Astrocyte (in vitro differentiated cells and primary cell): ENCODE measurements at regions not wholly inside any gene's neighbourhood (a gene's known extent, or its start where the extent isn't known, plus 50 kb on each side); places are given as distances from the start of the nearest gene placed in this dataset.

Source experiments
- DNase-seq: peaks from one replicate; pipeline ENCODE4 v3.0.0-alpha.2; 2010; ENCODE audit warnings: low read depth
- FAIRE-seq: peaks from 2 replicates; lab custom pipeline; 2011; peaks lifted over from hg19 to GRCh38; lab: Jason Lieb, UNC
- H2AFZ ChIP-seq: 2 replicates; pipeline ENCODE4 v1.6.0; 2012; ENCODE audit warnings: low read depth, low read length, inconsistent platforms
- H3K27ac ChIP-seq: 2 replicates; pipeline ENCODE4 v1.5.1; 2011; ENCODE audit warnings: low read depth, low read length, inconsistent platforms
- H3K27me3 ChIP-seq: 2 replicates; pipeline ENCODE4 v1.6.0; 2011; ENCODE audit warnings: low read length, inconsistent platforms; ENCODE audit not compliant: insufficient read depth
- H3K36me3 ChIP-seq: 2 replicates; pipeline ENCODE4 v1.5.1; 2011; ENCODE audit warnings: low read length, inconsistent platforms; ENCODE audit not compliant: insufficient read depth
- H3K4me1 ChIP-seq: 2 replicates; pipeline ENCODE4 v1.5.1; 2011; ENCODE audit warnings: low read length, inconsistent platforms; ENCODE audit not compliant: insufficient read depth
- H3K4me2 ChIP-seq: 2 replicates; pipeline ENCODE4 v1.6.0; 2012; ENCODE audit warnings: low read length, inconsistent platforms
- H3K4me3 ChIP-seq: 2 replicates; pipeline ENCODE4 v1.5.1; 2011; ENCODE audit warnings: low read depth, mild to moderate bottlenecking, low read length, inconsistent platforms; ENCODE audit not compliant: insufficient read depth
- H3K79me2 ChIP-seq: 2 replicates; pipeline ENCODE4 v1.6.0; 2012; ENCODE audit warnings: mild to moderate bottlenecking, low read length, inconsistent platforms; ENCODE audit not compliant: insufficient read depth
- H3K9ac ChIP-seq: 2 replicates; pipeline ENCODE4 v1.6.0; 2012; ENCODE audit warnings: mild to moderate bottlenecking, low read length, inconsistent platforms
- H3K9me3 ChIP-seq: 2 replicates; pipeline ENCODE4 v1.5.1; 2012; ENCODE audit warnings: low read depth, mild to moderate bottlenecking, low read length, inconsistent platforms; ENCODE audit not compliant: insufficient read depth
- H4K20me1 ChIP-seq: 2 replicates; pipeline ENCODE4 v1.6.0; 2012; ENCODE audit warnings: low read length, inconsistent platforms; ENCODE audit not compliant: insufficient read depth
- H3K27ac Mint-ChIP-seq: one replicate; pipeline ENCODE4 v1.8.0; 2021; ENCODE audit warnings: mild to moderate bottlenecking, mixed read lengths; ENCODE audit not compliant: unreplicated experiment
- H3K27me3 Mint-ChIP-seq: one replicate; pipeline ENCODE4 v1.8.0; 2021; ENCODE audit warnings: low read depth, mixed read lengths; ENCODE audit not compliant: unreplicated experiment
- H3K36me3 Mint-ChIP-seq: one replicate; pipeline ENCODE4 v1.8.0; 2021; ENCODE audit warnings: low read depth, mixed read lengths; ENCODE audit not compliant: unreplicated experiment
- H3K4me1 Mint-ChIP-seq: one replicate; pipeline ENCODE4 v1.8.0; 2021; ENCODE audit warnings: low read depth, mixed read lengths; ENCODE audit not compliant: unreplicated experiment
- H3K4me3 Mint-ChIP-seq: one replicate; pipeline ENCODE4 v1.8.0; 2021; ENCODE audit warnings: mild to moderate bottlenecking, moderate library complexity, mixed read lengths; ENCODE audit not compliant: unreplicated experiment
- H3K9me3 Mint-ChIP-seq: one replicate; pipeline ENCODE4 v1.8.0; 2021; ENCODE audit warnings: mild to moderate bottlenecking, mixed read lengths; ENCODE audit not compliant: unreplicated experiment
- CTCF ChIP-seq: IDR thresholded peaks from 2 replicates; pipeline ENCODE4 v1.5.1; 2011; ENCODE audit warnings: low read depth, mild to moderate bottlenecking, inconsistent platforms, low read length, moderate library complexity; ENCODE audit not compliant: insufficient read depth
- EZH2 ChIP-seq: IDR thresholded peaks from 2 replicates; pipeline ENCODE4 v1.6.1; 2012; ENCODE audit warnings: mild to moderate bottlenecking, low read length, inconsistent platforms; ENCODE audit not compliant: insufficient read depth

GRCh38 chr13:48839171-48839570 is 136.5 kb upstream of the FNDC3A start:
- H3K27ac ChIP-seq = no peak overlapping the region
- Mint-ChIP-seq H3K4me1 (no peaks in the 10 kb centered on the region), H3K27me3 (no peaks in the 10 kb centered on the region), H3K36me3 (no peaks in the 10 kb centered on the region), H3K9me3 (peaks cover 3% of the 10 kb centered on the region), H3K27ac (no peak overlapping the region), H3K4me3 (no peak overlapping the region)
- no peaks in the 10 kb centered on the region for H3K4me1 ChIP-seq
- DNase-seq = no peak
- H3K9me3 ChIP-seq = no peaks in the 10 kb centered on the region
- H3K9ac ChIP-seq = no peak overlapping the region
- no peak overlapping the region for H3K4me3 ChIP-seq
- TF ChIP-seq EZH2 = no peak
- no peak for TF ChIP-seq CTCF
- H4K20me1 ChIP-seq = no peaks in the 10 kb centered on the region
- H3K4me2 ChIP-seq = no peak overlapping the region
- no peaks in the 10 kb centered on the region for H3K27me3 ChIP-seq
- no peaks in the 10 kb centered on the region for H3K79me2 ChIP-seq
- no peak for FAIRE-seq
- no peaks in the 10 kb centered on the region for H3K36me3 ChIP-seq
- H2AFZ ChIP-seq = no peak overlapping the region

GRCh38 chr13:48840366-48840765 is 135.3 kb upstream of the FNDC3A start:
- H3K4me2 ChIP-seq = no peak overlapping the region
- no peaks in the 10 kb centered on the region for H3K4me1 Mint-ChIP-seq

More at GRCh38 chr13:48840366-48840765, 135.3 kb upstream of the FNDC3A start:
- no peak overlapping the region for H3K27ac ChIP-seq
- H3K36me3 ChIP-seq = no peaks in the 10 kb centered on the region
- H3K27me3 ChIP-seq = no peaks in the 10 kb centered on the region
- H3K4me3 ChIP-seq = no peak overlapping the region
- Mint-ChIP-seq H3K9me3 (peaks cover 3% of the 10 kb centered on the region), H3K4me3 (no peak overlapping the region), H3K27ac (no peak overlapping the region), H3K36me3 (no peaks in the 10 kb centered on the region), H3K27me3 (no peaks in the 10 kb centered on the region)
- FAIRE-seq = no peak
- no peak overlapping the region for H2AFZ ChIP-seq
- DNase-seq = no peak
- no peaks in the 10 kb centered on the region for H4K20me1 ChIP-seq
- no peaks in the 10 kb centered on the region for H3K79me2 ChIP-seq
- H3K4me1 ChIP-seq = no peaks in the 10 kb centered on the region
- H3K9ac ChIP-seq = no peak overlapping the region
- no peaks in the 10 kb centered on the region for H3K9me3 ChIP-seq
- TF ChIP-seq CTCF = no peak
- TF ChIP-seq EZH2 = no peak
